C1 segment of cervical spinal cord (tissue), 14 donors: ENCODE measurements at regions not wholly inside any gene's neighbourhood (a gene's known extent, or its start where the extent isn't known, plus 50 kb on each side); places are given as distances from the start of the nearest gene placed in this dataset.

Experiments used
- DNase-seq, 14 donors: peaks; one replicate each; lab custom pipeline; 2025; lab: John Stamatoyannopoulos, UW

- no peak for DNase-seq
These were observed 226.1 kb upstream of the N4BP1 start for GRCh38 chr16:48836067-48836466.

GRCh38 chr16:48834576-48834975 is 224.6 kb upstream of the N4BP1 start:
- peak in 1 of 14 donors; percentile 12 for DNase-seq

DNA sequence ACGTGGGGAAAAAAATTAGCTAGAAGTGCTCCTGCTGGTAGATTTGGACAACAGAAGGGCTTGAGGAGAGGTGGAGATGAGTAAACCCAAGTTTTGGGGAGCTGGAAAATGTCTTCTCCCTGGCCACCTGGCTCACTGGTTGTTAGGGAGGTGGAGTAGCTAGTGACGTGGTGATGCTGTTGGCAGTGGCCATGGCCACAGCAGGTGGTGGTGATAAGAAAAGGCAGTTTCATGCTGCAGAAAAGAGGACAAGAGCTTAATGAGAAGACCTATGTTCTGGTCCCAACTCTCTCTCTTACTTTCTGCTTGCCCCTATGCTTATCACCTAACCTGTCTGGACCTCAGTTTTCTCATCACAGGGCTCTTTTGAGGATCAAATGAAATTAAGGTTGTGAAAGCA is 223.5 kb upstream of the N4BP1 start:
- DNase-seq, result peak in 1 of 14 donors; percentile 37

GRCh38 chr16:48831076-48831722 is 221.2 kb upstream of the N4BP1 start:
- DNase-seq, result no peak

GRCh38 chr16:48829336-48830310 is 219.6 kb upstream of the N4BP1 start:
- DNase-seq, result peak in 1 of 14 donors; percentile 56

- no peak for DNase-seq
These were observed 214.3 kb upstream of the N4BP1 start for GRCh38 chr16:48824271-48824670.

DNA sequence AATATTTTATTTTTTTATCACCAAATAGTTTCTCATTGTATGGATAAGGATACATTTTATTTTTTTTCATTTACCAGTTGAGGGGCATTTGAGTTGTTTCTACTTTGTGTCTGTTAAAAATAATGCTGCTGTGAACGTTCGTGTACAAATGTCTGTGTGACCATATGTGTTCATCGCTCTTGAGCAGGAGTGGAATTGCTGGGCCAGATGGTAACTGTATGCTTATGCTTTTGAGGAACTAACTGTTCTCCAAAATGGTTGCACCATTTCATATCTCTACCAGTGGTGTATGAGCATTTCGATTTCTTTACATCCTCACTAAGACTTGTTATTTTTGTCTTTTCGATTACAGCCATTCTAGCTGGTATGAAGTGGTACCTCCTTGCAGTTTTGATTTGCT is 212.5 kb upstream of the N4BP1 start:
- no peak for DNase-seq

- no peak for DNase-seq
These were observed 210.4 kb upstream of the N4BP1 start for GRCh38 chr16:48820379-48820778.

- DNase-seq, result peak in 1 of 14 donors; percentile 5
These were observed 208.3 kb upstream of the N4BP1 start for GRCh38 chr16:48818257-48818656.

- DNase-seq, result no peak
These were observed 207.1 kb upstream of the N4BP1 start for GRCh38 chr16:48817032-48817431.

- no peak for DNase-seq
These were observed 206.4 kb upstream of the N4BP1 start for GRCh38 chr16:48816393-48816792.

DNA sequence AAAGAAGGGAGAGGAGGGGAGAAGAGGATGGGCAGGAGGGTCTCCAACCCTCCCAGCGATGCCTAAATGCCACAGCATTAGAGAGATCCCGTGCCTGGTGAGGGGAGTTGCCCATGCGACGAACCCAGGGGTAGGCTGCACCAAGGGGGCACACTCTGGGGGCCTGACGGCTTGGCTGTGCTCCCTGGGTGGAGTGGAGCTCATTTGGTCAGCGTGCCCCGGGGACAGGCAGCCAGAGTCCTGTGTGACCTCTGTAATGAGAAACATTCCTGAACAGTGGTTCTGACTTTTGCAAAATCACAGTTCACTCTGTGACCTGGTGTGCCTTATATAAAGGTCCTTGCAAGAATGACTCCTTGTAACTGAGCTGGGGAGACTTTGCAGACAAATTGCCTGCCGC is 205.0 kb upstream of the N4BP1 start:
- DNase-seq, result no peak

- DNase-seq, result no peak
These were observed 203.5 kb upstream of the N4BP1 start for GRCh38 chr16:48813485-48813884.

GRCh38 chr16:48812856-48813255 is 202.9 kb upstream of the N4BP1 start:
- no peak for DNase-seq

DNA sequence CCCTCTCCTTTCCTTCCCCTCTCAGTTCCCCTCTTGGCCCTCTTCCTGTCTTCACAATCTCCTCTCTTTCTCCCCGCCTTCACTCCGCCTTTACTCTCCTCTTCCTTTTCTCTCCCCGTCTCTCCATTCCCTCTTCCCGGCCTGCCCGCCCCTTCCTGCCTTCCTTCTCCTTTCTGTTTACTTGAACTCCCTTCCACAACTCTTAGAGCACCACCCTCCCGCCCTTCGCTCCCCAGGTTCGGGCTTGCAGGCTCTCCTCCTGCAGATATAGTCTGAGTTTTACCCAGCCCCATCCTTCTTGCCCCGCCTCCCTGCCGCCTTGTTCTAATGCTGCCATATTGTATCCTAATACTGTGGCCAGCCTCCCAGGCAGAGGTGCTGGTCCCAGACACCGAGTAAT is 201.5 kb upstream of the N4BP1 start:
- no peak for DNase-seq

DNA sequence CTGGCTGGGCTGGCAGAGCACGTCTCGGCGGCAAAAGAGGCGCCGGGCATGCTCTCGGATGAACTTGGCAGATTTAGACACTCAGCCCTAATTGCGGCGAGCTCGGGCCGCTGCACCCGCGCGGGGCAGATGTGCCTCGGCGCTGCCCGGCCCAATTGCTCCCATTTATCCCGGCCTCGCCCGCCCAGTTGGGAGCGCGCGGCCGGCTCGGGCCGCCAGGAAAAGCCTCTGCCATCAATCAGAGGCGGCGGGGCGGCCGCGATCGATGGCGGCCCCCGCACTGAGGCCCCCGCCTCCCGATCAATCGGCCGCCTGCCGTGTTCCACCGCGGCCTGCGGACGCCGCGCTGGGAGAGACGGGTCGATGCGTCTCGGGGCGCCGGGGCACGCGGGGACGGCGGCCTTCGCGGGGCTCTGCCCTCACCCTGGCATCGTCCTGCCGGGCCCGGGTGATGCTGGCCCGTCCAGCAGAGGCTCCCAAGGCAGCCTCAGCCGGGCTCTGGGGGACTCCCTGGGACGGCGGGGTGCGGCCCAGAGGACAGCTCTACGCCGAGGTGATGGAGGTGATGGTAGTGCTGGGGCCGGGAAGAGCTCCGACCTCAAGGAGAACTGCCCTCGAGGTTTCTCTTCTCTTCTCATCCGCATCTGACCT is 200.9 kb upstream of the N4BP1 start:
- no peak for DNase-seq

GRCh38 chr16:48810436-48810802 is 200.4 kb upstream of the N4BP1 start:
- DNase-seq, result no peak

GRCh38 chr16:48790151-48790550 is 180.2 kb upstream of the N4BP1 start:
- no peak for DNase-seq

DNA sequence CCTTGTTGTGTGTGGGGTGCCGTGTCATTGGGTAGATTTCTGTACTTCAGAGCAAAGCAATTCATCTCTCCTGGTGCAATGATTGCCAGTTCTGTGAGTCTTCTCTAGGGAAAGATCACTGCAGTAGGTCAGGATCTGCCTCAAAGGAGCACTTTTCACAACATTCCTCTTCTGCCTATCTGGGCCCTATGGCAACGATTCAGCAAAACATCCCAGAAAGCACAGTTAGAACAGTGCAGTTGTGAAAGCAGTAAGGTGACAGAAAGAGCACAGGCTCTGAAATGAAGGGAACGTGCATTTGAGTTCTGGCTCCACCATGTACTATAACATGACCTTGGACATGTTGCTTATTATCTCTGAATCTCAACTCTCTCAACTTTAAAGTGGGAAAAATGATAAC is 178.5 kb upstream of the N4BP1 start:
- DNase-seq, result no peak

DNA sequence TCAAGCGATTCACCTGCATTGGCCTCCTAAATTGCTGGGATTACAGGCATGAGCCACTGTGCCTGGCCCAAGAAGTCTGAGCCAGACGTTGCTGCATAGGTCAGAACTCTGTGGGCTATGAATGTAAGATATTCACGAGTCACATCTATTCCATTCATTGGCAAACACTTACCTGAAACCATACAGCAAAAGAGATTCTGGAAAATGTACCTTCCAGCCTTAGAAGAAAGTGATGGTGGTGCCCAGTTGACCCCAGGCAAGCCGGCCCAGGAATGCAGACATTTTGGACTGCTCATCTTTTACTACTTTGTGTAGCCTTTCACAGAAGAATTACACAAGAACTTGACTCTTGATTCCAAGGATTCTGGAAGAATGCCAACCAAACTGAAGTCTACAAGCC is 135.6 kb upstream of the N4BP1 start:
- DNase-seq, result no peak

- no peak for DNase-seq
These were observed 131.0 kb upstream of the N4BP1 start for GRCh38 chr16:48740964-48741363.

- peak in 1 of 14 donors; percentile 14 for DNase-seq
These were observed 124.2 kb upstream of the N4BP1 start for GRCh38 chr16:48734220-48734619.
